ENCODE measurements at regions not wholly inside any gene's neighbourhood (a gene's known extent, or its start where the extent isn't known, plus 50 kb on each side); places are given as distances from the start of the nearest gene placed in this dataset.

- TF ChIP-seq CTCF (IDR thresholded peaks at IDR 0.05 in 4 of 5, conservative IDR thresholded peaks at IDR 0.05 in 1 of 5) = no peak
- no peak for TF ChIP-seq POLR2A (IDR thresholded peaks at IDR 0.05)
Measured at GRCh38 chr7:119937745-119938144, 335.2 kb upstream of the KCND2 start.

Data from gastrocnemius medialis (tissue), 4 donors.